HepG2 (cell line): ENCODE measurements at regions not wholly inside any gene's neighbourhood (a gene's known extent, or its start where the extent isn't known, plus 50 kb on each side); places are given as distances from the start of the nearest gene placed in this dataset.

Experiments used
- KLF15 ChIP-seq: sonication (generic); formaldehyde crosslinking; IDR thresholded peaks from 2 replicates; pipeline ENCODE4 v1.8.1; 2023; ENCODE audit warnings: borderline replicate concordance, mild to moderate bottlenecking, inconsistent platforms, missing genetic modification reagents, mixed read lengths
- MTA1 ChIP-seq: sonication (generic); formaldehyde crosslinking; IDR thresholded peaks from 2 replicates; pipeline ENCODE4 v1.4.0; 2020; ENCODE audit warnings: missing genetic modification reagents, mild to moderate bottlenecking, borderline replicate concordance
- ZNF776 ChIP-seq: sonication (generic); formaldehyde crosslinking; IDR thresholded peaks from 2 replicates; pipeline ENCODE4 v1.4.0; 2020; ENCODE audit warnings: mild to moderate bottlenecking, missing genetic modification reagents
- TF ChIP-seq, protein P1 (sequence below), 2 experiments: fragments of 450-650 bp in 1 of 2; sonication (generic) in 1 of 2; formaldehyde crosslinking in 1 of 2; IDR thresholded peaks; 2 replicates each; pipeline versions ENCODE4 v1.6.1 to v1.8.0; 2016 to 2022; ENCODE audit warnings: antibody characterized with exemption in 1 of 2, mild to moderate bottlenecking in 1 of 2, missing genetic modification reagents in 1 of 2

DNA sequence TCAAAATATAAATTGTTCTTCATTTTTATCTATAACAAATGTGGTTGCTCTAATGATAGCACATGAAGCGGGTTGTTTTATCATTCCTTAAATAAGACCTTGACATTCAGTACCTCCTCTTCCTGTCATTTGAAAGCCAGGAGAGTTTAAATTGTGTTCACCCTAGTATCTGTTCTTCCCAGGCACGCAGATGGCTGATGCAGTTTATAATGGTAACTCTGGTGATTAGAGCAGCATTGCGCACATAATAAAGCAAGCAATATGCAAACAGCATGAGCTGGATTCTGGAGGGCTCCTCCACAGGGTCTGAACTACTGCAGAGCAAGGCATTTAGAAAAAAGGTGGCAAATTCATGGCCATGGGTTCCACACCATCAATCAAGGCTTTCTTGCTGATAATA, 307.8 kb downstream of the ENC1 start (continued):
- TF ChIP-seq, protein P1, sequence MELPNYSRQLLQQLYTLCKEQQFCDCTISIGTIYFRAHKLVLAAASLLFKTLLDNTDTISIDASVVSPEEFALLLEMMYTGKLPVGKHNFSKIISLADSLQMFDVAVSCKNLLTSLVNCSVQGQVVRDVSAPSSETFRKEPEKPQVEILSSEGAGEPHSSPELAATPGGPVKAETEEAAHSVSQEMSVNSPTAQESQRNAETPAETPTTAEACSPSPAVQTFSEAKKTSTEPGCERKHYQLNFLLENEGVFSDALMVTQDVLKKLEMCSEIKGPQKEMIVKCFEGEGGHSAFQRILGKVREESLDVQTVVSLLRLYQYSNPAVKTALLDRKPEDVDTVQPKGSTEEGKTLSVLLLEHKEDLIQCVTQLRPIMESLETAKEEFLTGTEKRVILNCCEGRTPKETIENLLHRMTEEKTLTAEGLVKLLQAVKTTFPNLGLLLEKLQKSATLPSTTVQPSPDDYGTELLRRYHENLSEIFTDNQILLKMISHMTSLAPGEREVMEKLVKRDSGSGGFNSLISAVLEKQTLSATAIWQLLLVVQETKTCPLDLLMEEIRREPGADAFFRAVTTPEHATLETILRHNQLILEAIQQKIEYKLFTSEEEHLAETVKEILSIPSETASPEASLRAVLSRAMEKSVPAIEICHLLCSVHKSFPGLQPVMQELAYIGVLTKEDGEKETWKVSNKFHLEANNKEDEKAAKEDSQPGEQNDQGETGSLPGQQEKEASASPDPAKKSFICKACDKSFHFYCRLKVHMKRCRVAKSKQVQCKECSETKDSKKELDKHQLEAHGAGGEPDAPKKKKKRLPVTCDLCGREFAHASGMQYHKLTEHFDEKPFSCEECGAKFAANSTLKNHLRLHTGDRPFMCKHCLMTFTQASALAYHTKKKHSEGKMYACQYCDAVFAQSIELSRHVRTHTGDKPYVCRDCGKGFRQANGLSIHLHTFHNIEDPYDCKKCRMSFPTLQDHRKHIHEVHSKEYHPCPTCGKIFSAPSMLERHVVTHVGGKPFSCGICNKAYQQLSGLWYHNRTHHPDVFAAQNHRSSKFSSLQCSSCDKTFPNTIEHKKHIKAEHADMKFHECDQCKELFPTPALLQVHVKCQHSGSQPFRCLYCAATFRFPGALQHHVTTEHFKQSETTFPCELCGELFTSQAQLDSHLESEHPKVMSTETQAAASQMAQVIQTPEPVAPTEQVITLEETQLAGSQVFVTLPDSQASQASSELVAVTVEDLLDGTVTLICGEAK (IDR thresholded peaks at IDR 0.05): no peak
- TF ChIP-seq, protein P1 (CRISPR knock-in tag; IDR thresholded peaks at IDR 0.05): no peak
- no peak for TF ChIP-seq MTA1
- no peak for TF ChIP-seq ZNF776 (CRISPR knock-in tag)
- TF ChIP-seq KLF15 (CRISPR knock-in tag): no peak
